A673 (cell line): ENCODE measurements at regions not wholly inside any gene's neighbourhood (a gene's known extent, or its start where the extent isn't known, plus 50 kb on each side); places are given as distances from the start of the nearest gene placed in this dataset.

Source experiments
- EZH2 ChIP-seq: fragments of 200-600 bp; sonication (generic); IDR thresholded peaks from 2 replicates; pipeline ENCODE4 v1.6.1; 2017; ENCODE audit warnings: borderline replicate concordance, low read depth, mild to moderate bottlenecking, mixed read lengths, antibody characterized with exemption, low read length; ENCODE audit not compliant: poor library complexity, severe bottlenecking
- TF ChIP-seq, protein P1 (sequence below): fragments of 300-800, 200-600 bp; sonication (generic); conservative IDR thresholded peaks from 2 replicates; pipeline ENCODE4 v1.5.1; 2017; ENCODE audit warnings: low read depth, mild to moderate bottlenecking, antibody characterized with exemption, low read length, moderate library complexity, mixed read lengths

DNA sequence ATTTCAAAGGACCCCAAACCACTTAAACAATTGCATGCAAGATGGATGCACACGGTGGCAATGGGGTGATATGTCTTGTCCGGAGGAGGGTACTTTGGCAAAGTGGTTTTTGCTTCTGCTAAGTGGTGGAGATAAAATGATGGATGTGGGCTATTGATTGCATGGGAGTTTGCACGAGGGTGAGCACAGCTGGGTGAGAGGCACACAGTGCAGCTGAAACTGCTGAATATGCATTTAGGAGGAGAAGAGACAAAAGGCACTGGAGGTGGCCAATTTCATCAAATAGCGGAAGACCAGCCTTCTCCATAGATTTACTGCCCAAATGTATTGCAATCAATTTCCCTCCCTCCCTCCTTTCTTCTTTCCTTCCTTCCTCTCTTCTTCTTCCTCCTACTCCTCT is 414.4 kb upstream of the EEF2KMT start:
- TF ChIP-seq, protein P1, sequence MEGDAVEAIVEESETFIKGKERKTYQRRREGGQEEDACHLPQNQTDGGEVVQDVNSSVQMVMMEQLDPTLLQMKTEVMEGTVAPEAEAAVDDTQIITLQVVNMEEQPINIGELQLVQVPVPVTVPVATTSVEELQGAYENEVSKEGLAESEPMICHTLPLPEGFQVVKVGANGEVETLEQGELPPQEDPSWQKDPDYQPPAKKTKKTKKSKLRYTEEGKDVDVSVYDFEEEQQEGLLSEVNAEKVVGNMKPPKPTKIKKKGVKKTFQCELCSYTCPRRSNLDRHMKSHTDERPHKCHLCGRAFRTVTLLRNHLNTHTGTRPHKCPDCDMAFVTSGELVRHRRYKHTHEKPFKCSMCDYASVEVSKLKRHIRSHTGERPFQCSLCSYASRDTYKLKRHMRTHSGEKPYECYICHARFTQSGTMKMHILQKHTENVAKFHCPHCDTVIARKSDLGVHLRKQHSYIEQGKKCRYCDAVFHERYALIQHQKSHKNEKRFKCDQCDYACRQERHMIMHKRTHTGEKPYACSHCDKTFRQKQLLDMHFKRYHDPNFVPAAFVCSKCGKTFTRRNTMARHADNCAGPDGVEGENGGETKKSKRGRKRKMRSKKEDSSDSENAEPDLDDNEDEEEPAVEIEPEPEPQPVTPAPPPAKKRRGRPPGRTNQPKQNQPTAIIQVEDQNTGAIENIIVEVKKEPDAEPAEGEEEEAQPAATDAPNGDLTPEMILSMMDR: no peak
- no peak for TF ChIP-seq EZH2
